HFF-Myc (cell line): ENCODE measurements at regions not wholly inside any gene's neighbourhood (a gene's known extent, or its start where the extent isn't known, plus 50 kb on each side); places are given as distances from the start of the nearest gene placed in this dataset.

Experiments
- DNase-seq: peaks from one replicate; pipeline ENCODE4 v3.0.0-alpha.2; 2011; ENCODE audit warnings: low read depth; ENCODE audit errors: extremely low read depth
- H3K4me3 ChIP-seq: replicated peaks from 2 replicates; pipeline ENCODE4 v1.5.1; 2011; ENCODE audit warnings: low read depth, mild to moderate bottlenecking, control low read depth, low read length
- TF ChIP-seq, protein P1 (sequence below): IDR thresholded peaks from 2 replicates; pipeline ENCODE4 v1.5.1; 2012; ENCODE audit warnings: mild to moderate bottlenecking, low read depth, low read length, control low read depth; ENCODE audit errors: missing control alignments

DNA sequence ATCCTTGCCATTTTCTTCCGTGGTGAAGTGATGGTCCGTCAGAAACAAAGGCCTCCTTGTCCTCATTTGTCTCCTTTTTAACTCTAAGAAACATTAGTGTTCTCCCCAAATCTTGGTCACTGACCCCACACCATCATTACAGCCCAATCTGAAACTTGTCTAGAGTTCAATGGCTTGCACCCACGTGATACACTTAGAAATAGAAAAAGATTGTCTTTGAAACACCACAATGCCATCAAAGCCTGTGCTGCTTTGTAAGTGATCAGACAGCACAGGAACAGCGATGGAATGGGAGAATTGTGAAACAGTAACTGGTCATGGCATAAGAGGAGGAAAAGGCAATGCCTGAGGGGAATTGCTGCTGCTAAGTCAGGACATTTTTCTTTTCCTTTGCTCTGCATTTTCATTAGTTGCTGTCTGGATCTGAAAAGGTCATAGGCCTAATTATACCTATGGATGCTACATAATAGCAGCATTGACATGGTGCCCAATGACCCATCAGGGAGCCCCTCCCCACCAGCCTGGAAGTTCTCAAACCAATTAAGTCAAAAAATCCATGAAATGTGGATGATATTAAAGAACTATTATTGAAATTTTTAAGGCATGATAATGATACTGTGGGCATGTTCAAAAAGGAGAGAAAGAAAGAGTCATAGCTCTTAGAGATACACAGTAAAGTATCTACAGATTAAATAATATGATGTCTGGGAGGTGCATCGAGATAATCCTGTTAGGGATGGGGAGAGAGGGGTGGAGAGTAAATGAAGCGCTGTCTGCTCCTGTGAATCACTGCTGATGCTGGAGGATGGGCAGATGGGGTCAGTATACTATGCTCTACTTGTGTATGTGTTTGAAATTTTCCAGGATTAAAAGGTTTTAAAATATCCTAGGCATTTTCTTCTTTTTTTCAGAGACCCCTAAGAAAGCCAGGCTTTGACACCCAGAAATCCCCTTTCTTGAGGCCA lies 83.6 kb downstream of the ENC1 start:
- DNase-seq = no peak
- TF ChIP-seq, protein P1, sequence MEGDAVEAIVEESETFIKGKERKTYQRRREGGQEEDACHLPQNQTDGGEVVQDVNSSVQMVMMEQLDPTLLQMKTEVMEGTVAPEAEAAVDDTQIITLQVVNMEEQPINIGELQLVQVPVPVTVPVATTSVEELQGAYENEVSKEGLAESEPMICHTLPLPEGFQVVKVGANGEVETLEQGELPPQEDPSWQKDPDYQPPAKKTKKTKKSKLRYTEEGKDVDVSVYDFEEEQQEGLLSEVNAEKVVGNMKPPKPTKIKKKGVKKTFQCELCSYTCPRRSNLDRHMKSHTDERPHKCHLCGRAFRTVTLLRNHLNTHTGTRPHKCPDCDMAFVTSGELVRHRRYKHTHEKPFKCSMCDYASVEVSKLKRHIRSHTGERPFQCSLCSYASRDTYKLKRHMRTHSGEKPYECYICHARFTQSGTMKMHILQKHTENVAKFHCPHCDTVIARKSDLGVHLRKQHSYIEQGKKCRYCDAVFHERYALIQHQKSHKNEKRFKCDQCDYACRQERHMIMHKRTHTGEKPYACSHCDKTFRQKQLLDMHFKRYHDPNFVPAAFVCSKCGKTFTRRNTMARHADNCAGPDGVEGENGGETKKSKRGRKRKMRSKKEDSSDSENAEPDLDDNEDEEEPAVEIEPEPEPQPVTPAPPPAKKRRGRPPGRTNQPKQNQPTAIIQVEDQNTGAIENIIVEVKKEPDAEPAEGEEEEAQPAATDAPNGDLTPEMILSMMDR = no peak
- no peak overlapping the region for H3K4me3 ChIP-seq

DNA sequence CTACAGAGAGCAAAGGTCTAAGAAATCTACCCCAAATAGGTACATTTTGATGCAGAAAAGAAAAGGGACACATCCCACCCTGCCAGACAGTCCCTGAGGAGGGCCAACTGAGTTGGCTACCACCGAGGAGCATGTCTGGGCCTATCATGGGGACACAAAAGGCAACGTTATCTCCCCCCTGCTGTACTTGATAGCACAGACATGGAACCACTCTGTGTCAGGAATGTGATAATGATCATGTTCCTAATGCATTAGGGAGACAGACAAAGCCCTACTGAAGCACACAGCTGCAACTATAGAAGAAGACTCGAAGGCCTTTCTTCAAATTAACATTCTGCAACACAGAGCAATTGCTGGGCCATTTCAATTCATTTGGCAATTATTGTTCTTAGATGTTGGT lies 84.5 kb downstream of the ENC1 start:
- DNase-seq = no peak
- TF ChIP-seq, protein P1 = no peak
- no peak overlapping the region for H3K4me3 ChIP-seq

DNA sequence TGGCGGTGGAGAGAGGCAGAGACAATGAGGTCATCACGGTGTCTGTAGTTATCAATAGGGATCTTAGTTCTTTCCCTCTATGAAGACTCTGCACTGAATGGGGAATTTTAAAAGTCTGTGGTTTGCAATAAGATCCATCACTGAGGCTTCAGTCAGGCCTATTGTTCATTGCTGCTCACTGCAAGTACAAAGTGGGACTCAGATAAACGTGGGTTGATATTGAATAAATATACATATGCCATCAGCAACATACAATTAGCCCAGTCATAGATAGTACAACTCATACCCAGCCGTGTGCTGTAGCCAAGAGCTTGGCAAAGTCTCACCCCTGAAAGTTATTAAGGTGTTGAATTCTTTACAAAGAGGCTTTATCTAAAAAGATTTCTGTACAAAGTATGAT lies 88.4 kb downstream of the ENC1 start:
- TF ChIP-seq, protein P1 = no peak
- DNase-seq = no peak
- H3K4me3 ChIP-seq = no peak overlapping the region

DNA sequence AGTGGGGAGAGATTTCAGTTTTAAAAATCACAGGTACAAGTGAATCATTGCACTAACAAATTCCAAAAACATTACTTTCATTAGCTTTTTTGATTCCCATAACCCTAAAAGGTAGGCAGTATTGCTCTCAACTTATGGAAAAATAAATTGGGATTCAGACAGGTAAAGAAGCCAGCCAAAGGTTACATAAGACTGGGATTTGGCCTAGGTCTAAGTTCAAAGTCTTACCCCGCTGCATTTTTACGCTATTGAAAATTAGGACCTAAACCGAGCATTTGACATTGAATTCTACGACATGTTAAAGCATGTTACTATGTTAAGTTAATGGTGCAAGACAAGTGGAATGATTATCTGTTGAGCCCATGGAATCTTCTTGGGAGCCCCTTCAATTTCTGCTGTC lies 89.6 kb downstream of the ENC1 start:
- no peak for DNase-seq
- TF ChIP-seq, protein P1 = no peak
- H3K4me3 ChIP-seq = no peak overlapping the region

DNA sequence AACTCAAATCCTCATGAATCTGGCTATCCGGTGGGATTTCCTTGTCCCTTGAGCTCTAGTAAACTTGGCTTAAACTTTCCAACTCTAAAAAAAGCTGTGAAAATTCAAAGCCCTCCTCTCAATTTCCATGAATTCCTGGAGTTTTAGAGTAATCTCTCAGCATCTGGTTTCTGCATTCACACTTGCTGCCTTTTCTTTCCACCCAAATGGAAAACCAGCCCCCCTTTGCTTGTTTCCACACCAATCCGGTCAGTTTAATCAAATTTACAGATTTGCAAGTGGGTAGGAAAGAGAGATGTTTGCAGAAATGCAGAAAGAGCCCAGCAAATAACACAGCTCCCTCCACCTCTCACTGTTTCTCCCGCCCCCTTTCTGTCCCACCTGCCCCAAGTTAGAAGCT lies 91.1 kb downstream of the ENC1 start:
- no peak for DNase-seq
- TF ChIP-seq, protein P1 = no peak
- H3K4me3 ChIP-seq = no peak overlapping the region

DNA sequence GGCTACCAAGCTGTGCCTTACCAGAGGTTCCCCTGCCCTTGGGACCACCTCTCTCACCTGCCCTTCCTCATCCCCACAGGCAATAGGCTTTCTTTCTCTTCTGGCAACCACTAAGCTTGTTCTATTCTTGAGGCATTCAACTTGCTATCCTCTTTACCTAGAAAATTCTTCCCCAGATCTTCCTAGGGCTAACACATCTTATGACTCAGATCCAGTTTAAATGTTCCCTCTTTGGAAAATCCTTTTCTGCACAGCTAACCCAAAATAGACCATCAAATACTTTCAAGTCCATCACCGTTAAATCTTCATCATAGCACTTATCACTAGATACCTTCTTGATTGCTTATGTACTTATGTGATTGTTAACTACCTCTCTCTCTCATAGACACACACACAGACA lies 93.7 kb downstream of the ENC1 start:
- DNase-seq = no peak
- TF ChIP-seq, protein P1 = no peak
- no peak overlapping the region for H3K4me3 ChIP-seq

DNA sequence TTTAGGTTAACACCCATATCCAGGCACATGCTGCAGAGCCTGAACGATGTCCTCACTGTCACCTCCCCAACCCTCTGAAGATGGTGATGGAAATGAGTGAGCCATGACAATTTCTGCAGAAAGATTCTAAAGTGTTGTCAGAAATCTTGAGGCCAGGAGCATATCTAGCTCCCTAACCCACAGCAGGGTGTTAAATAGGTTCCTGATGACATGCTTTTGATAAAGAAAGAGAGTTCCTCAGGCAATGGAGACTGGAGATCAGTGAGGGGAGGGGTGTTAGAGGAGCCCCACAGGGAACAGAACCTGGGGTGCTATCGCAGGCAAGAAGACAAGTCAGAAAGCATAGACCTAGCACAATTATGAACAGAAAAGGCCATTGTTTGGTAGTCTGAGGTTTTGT lies 95.7 kb downstream of the ENC1 start:
- DNase-seq = no peak
- TF ChIP-seq, protein P1 = no peak
- H3K4me3 ChIP-seq = no peak overlapping the region
